Chondrocyte (in vitro differentiated cells): ENCODE measurements at regions not wholly inside any gene's neighbourhood (a gene's known extent, or its start where the extent isn't known, plus 50 kb on each side); places are given as distances from the start of the nearest gene placed in this dataset.

Experiments
- DNase-seq: peaks from one replicate; pipeline ENCODE4 v3.0.0; 2021; ENCODE audit warnings: mixed read lengths, low spot score
- H3K27ac Mint-ChIP-seq: one replicate; pipeline ENCODE4 v1.8.0; 2021; ENCODE audit warnings: mild to moderate bottlenecking, moderate library complexity, mixed read lengths; ENCODE audit not compliant: unreplicated experiment
- H3K27me3 Mint-ChIP-seq: 2 replicates; pipeline ENCODE4 v1.8.0; 2021; ENCODE audit warnings: low read depth, mixed read lengths
- H3K36me3 Mint-ChIP-seq: 2 replicates; pipeline ENCODE4 v1.8.0; 2021; ENCODE audit warnings: low read depth, mixed read lengths
- H3K4me1 Mint-ChIP-seq: 2 replicates; pipeline ENCODE4 v1.8.0; 2021; ENCODE audit warnings: low read depth, mild to moderate bottlenecking, mixed read lengths
- H3K4me3 Mint-ChIP-seq: one replicate; pipeline ENCODE4 v1.8.0; 2021; ENCODE audit warnings: mild to moderate bottlenecking, moderate library complexity, mixed read lengths; ENCODE audit not compliant: unreplicated experiment
- H3K9me3 Mint-ChIP-seq: 2 replicates; pipeline ENCODE4 v1.8.0; 2021; ENCODE audit warnings: low read depth, mixed read lengths
- TF ChIP-seq, protein P1 (sequence below): fragments of 200-600 bp; sonication (generic); IDR thresholded peaks from 2 replicates; pipeline ENCODE4 v1.5.0; 2021; ENCODE audit warnings: antibody characterized with exemption, mild to moderate bottlenecking, moderate library complexity

GRCh38 chr6:8546496-8546895 lies 111.2 kb upstream of the SLC35B3 start:
- no peaks in the 10 kb centered on the region for H3K36me3 Mint-ChIP-seq
- no peaks in the 10 kb centered on the region for H3K4me1 Mint-ChIP-seq
- no peak overlapping the region for H3K27ac Mint-ChIP-seq
- H3K4me3 Mint-ChIP-seq = no peak overlapping the region
- no peaks in the 10 kb centered on the region for H3K27me3 Mint-ChIP-seq
- TF ChIP-seq, protein P1, sequence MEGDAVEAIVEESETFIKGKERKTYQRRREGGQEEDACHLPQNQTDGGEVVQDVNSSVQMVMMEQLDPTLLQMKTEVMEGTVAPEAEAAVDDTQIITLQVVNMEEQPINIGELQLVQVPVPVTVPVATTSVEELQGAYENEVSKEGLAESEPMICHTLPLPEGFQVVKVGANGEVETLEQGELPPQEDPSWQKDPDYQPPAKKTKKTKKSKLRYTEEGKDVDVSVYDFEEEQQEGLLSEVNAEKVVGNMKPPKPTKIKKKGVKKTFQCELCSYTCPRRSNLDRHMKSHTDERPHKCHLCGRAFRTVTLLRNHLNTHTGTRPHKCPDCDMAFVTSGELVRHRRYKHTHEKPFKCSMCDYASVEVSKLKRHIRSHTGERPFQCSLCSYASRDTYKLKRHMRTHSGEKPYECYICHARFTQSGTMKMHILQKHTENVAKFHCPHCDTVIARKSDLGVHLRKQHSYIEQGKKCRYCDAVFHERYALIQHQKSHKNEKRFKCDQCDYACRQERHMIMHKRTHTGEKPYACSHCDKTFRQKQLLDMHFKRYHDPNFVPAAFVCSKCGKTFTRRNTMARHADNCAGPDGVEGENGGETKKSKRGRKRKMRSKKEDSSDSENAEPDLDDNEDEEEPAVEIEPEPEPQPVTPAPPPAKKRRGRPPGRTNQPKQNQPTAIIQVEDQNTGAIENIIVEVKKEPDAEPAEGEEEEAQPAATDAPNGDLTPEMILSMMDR = no peak
- no peak for DNase-seq
- no peaks in the 10 kb centered on the region for H3K9me3 Mint-ChIP-seq

DNA sequence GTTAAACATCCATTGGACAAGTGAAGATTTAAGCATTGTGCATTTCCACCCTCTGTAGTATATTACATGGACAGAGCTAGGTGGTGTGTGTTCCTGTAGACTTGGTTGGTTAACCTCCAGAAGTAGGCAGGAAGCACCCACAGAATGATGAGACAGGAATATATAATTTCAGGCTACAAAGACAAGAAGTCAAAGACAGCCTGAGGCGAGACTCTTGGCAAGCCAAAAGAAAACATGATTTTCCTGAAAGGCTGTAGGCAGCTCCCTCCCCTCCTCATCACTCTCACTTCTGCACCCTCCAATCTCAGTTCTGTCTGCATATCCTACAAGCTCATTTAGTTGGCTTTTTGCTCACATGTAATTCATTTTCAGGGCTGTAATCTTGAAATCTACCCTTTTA lies 110.0 kb upstream of the SLC35B3 start:
- H3K9me3 Mint-ChIP-seq = peaks cover 8% of the 10 kb centered on the region
- H3K27ac Mint-ChIP-seq = no peak overlapping the region
- no peak for DNase-seq
- H3K27me3 Mint-ChIP-seq = no peaks in the 10 kb centered on the region
- no peak overlapping the region for H3K4me3 Mint-ChIP-seq
- no peaks in the 10 kb centered on the region for H3K4me1 Mint-ChIP-seq
- no peaks in the 10 kb centered on the region for H3K36me3 Mint-ChIP-seq
- TF ChIP-seq, protein P1 = no peak

GRCh38 chr6:8543714-8544113 lies 108.4 kb upstream of the SLC35B3 start:
- Mint-ChIP-seq H3K27ac (no peak overlapping the region), H3K4me3 (no peak overlapping the region), H3K4me1 (no peaks in the 10 kb centered on the region), H3K36me3 (no peaks in the 10 kb centered on the region), H3K9me3 (peaks cover 10% of the 10 kb centered on the region), H3K27me3 (no peaks in the 10 kb centered on the region)
- DNase-seq = no peak
- TF ChIP-seq, protein P1 = no peak

DNA sequence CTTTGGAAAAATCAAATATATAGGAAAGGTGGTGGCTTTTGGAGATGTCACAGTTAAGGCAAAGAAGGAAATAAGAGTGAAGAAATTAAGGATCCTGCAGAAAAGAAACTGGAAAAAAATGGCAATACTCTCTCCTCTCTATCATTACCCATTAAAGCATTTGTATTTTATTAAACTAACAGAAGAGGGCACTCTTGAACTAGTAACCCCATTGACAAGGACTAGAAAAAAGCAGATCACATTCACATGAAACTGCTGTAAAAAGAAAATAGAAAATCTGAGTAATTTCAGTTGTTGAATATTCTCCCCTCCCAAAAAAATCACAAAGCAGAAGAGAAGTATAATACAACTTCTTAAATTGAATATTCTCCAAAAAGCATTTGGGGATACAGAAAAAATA lies 104.1 kb upstream of the SLC35B3 start:
- H3K27ac Mint-ChIP-seq = no peak overlapping the region
- TF ChIP-seq, protein P1 = peak; percentile 77
- peaks cover 10% of the 10 kb centered on the region for H3K9me3 Mint-ChIP-seq
- peaks cover 5% of the 10 kb centered on the region for H3K4me1 Mint-ChIP-seq
- no peak overlapping the region for H3K4me3 Mint-ChIP-seq
- no peaks in the 10 kb centered on the region for H3K27me3 Mint-ChIP-seq
- no peak for DNase-seq
- H3K36me3 Mint-ChIP-seq = no peaks in the 10 kb centered on the region

- TF ChIP-seq, protein P1 = no peak
- Mint-ChIP-seq H3K9me3 (peaks cover 10% of the 10 kb centered on the region), H3K27ac (no peak overlapping the region), H3K4me1 (peaks cover 5% of the 10 kb centered on the region), H3K36me3 (no peaks in the 10 kb centered on the region), H3K4me3 (no peak overlapping the region), H3K27me3 (no peaks in the 10 kb centered on the region)
- no peak for DNase-seq
Observed at GRCh38 chr6:8536122-8536521, 100.8 kb upstream of the SLC35B3 start.
